Activated CD4-positive, alpha-beta T cell treated with anti-CD3 and anti-CD28 coated beads for 1 hour (primary cell): ENCODE measurements at regions not wholly inside any gene's neighbourhood (a gene's known extent, or its start where the extent isn't known, plus 50 kb on each side); places are given as distances from the start of the nearest gene placed in this dataset.

Experiments
- DNase-seq: peaks from one replicate; pipeline ENCODE4 v3.0.0-alpha.2; 2020

DNA sequence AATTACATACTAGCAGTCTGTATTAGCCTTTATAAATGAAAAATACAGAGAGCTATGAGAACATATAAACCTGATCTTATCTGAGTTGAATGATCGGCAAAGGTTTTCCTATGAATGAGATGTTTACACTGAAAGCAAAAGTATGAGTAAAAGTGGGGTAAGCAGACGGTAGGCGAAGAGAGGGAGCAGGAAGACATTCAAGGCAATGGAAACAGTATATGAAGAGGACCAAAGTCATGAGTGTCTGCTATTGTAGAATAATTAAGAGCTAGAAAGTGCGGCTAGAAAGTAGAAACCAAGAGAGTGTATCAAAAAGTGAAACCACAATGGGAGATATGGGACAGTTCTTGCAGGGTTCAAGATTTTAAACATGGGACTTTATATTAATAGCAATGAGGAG lies 67.0 kb upstream of the TMLHE start:
- no peak for DNase-seq

GRCh38 chrX:155673338-155673737 lies 60.6 kb upstream of the TMLHE start:
- no peak for DNase-seq

DNA sequence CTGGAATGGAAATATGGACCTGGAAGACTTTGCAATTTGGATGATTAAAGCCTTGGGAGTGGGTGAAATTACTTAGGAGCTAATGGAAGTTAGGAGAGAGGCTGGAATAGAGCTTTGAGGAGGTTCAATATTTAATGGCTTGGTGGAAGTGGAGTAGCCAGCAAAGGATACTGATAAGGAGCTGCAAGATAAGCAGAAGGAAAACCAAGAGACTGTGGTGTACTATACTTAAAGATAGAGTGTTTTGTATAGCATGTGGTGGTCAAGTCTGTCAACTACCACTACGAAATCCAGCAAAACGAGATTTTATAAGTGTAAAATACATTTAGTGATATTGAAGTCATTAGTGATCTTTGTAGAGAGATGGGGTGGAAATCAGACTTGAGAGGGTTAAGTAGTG lies 54.0 kb upstream of the TMLHE start:
- DNase-seq = no peak
